GM19023 (cell line): ENCODE measurements at regions not wholly inside any gene's neighbourhood (a gene's known extent, or its start where the extent isn't known, plus 50 kb on each side); places are given as distances from the start of the nearest gene placed in this dataset.

Experiments
- ATAC-seq: cut with Tn5 transposase; IDR thresholded peaks from one replicate; pipeline ENCODE4 v1.9.1; 2021; ENCODE audit warnings: mild to moderate bottlenecking, moderate library complexity; ENCODE audit not compliant: unreplicated experiment

DNA sequence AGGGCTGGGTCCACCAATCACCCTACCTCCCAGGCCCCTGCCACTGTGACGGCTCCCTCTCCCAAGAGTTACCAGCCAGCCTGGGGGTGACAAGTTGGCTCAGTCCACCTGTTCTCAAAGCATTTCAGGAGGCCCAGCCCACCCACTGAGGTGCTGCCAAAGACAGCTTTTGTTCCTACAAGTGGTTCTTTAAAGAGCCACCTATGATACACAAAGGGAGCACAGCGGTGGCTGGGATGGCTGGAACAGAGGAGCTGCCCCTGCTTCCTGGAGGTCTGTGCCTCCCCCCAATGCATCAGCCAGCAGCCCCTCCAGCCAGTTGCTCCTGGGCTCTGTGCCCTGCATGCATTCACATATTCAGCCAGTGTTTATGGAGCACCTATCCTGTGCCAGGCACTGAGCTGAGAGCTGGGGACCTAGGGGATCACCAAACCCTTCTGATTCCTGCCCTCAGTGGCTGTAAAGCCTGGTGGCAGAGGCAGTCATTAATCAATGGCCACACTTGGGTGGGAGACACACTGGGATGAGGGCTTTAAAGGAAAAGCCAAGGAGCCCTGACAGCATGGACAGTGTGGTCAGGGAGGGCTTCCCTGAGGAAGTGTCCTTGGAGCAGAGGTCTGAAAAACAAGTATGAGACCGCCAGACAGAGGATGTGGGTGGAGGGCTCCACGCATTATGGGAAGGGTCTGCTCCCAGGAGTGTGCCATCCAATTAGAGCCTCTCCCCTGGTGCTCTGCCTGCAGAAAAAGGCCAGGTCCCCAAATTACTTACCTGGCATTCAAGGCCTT is 107.1 kb upstream of the LINGO1 start:
- ATAC-seq: no peak

DNA sequence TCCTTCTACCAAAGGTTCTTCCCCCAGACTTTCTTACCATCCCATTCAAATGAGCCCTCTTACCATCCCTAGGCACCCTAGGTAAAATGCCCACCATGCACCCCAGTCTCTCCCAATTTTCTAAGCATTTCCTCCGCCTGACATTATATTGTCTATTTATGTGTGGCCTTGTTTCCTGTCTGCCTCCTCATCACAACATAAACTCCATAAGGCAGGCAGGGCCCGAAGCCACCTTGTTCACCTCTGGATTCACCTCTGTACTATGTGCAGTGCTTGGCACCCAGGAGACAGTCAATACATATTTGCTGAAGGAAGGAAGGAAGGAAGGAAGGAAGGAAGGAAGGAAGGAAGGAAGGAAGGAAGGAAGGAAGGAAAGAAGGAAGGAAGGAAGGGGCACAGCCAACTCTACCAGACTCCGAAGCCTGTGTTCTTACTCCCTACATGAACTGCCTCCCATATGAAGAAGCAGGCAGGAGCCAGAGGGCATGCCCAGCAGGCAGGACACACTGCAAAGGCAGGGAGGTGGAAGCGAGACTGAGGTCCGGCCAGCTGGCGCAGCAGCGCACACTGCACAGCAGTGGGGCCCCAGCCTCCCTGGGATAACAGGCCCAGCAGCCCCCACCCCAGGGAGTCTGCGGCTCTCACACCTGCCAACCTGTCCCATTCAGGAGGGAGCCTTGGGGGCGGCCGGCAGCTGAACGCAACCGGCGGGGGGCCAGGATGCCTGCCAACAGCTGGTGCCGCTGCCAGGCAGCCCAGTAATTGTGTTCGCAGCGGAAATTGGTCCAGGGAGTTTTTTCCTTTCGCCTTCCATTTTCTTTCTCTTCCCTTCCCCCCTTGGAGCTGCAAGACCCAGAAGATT is 106.0 kb upstream of the LINGO1 start:
- no peak for ATAC-seq

DNA sequence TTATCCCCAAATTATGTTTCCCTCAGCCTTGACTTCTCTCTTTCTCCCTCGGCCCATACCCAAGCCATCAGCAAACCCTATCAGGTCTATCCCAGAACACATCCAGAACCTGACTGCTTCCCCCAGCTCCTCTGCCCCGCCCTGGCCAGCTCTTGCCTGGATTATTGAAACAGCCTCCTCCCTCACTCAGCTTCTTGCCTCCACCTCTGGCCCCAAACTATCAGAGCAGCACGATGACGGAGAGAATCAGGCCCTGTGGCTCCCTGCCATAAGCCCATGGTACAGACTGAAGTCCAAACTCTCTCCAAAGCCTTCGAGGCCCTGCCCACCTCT is 105.3 kb upstream of the LINGO1 start:
- ATAC-seq: no peak

DNA sequence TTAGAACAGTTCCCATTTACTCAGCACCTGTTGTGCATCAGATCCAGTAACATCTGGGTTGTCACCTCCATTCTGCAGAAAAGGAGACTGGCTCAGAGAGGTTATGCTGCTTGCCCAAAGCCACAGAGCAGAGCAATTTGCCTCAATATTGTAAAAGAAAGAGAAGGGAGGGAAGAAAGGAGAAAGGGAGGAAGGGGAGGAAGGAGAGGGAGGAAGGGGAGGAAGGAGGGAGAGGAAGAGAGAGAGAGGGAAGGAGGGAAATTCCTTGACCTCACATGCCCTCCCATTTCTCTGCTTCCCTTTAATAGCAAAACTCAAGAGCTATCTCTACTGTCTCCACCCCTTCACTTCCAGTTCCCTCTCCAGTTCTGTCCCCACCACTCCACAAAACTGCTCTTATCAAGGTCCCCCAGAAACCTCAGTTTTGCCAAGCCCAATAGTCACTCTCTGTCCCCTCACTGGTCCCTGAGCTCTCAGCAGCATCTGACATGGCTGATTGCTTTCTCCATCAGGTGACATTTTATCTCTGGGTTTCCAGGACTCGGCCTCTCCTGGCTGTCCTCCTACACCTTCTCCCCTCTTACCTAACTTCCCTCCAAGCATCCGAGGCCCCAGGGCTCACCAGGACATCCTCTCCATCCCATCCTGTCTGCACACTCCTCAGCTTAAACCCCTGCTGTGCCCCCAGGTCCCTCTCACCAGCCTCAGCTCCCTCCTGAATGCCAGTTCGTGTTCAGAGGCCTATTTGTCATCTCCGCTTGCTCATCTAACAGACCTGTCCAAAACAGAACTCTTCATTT is 104.7 kb upstream of the LINGO1 start:
- no peak for ATAC-seq

DNA sequence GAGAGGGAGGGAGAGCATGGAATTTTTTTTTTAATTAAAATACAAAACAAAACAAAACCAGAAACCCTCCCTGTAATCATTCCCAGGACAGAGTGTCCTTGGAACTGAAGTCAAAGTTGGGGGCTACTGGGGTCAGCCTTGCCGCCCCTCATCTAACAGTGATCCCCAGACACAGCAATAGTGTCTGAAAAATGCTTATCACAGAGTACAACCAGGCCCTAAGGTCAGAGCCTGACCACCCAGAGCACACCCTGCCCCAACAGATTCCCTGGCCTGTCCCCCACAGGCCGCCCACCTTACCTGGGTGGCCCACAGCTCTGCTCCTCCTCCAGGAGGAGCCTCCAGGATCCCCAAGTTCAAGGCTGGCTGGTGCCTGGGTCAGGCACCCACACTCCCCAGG is 101.6 kb upstream of the LINGO1 start:
- no peak for ATAC-seq

DNA sequence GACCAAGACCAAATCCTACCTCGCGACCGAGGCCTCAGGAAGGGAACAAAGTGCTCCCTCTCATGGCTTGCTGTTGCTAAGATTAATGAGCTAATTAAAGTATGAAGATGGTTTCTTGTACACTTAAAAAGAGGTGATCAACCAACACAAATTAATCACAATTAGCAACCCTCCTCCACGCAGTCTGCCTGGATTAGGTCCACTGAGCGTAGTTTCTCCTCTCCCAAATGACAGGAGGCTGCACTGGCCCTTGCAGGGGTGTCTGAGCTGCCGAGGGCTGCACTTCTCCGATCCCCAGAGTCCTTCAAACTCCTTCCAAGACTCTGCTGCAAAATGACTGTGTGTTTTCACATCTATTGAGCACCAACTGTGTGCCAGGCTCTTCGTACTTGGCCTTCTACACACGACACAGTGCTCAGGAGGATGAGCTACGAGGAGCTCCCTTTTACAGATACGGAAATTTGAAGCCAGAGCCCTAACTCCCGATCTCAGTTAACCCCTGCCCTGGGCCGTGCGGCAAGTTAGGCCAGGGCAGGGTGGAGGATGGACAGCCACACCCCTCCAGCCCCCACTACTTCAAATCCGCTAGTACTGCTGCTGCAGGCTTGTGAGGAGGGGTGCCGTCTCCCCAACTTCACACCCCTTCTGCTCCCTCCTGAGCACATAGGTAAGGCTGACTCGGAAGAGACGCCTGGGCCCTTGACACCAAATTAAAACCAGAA is 101.0 kb upstream of the LINGO1 start:
- no peak for ATAC-seq

DNA sequence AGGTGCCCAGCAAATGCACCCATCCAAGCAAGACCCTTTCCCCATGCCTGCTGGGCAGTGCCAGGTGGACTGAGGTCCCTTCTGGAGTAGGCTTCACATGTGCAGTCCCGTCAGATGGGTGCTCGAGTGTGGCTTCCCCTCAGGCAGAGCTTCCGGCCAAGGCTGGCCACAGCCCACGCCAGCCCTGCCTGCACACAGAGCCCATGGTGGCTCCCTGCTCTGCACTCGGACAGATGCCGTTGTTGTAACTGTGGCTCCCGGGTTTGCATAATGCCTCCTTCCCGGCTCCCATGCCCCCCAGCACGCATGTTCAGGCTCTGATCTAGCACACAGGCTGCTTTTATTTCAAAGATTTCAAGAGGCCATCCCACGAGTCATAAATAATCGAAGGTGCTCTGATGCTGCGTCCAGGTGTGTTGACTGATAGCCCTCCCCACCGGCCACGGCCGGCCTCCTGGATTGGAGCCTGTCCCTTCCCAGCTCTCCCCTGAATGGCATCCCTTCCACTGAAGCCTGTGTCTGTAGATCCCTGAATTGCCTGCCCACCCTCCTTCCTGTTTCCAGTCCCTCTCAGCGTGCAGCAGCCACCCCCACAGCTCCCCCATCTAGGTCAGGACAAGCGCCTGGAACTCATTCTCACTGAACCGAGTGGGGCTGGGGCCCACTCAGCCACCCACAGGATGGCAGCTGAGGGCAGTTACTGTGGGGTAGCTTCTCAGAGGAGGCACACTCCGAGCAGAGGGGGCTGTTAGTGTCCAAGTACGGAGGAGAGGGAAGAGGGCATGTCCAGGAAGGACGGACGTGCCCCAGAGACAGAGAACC is 100.0 kb upstream of the LINGO1 start:
- ATAC-seq: no peak

DNA sequence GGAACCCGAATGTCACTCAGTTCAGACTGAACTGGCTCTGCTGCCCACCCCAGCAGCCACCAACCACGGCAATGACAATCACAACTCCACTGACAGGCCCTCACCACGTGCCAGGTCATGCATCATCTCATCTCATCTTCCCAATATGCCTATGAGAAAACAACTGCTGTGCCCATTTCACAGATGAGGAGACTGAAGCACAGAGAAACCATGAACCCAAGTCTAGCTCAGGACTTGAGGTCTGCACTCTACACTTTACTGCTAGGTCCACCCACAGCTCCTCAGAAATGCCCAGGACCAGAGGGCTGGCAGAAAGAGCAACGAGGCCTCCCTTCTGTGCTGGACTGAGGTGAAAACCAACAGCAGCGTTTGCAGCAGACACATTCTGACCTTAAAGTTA is 99.2 kb upstream of the LINGO1 start:
- ATAC-seq: no peak

DNA sequence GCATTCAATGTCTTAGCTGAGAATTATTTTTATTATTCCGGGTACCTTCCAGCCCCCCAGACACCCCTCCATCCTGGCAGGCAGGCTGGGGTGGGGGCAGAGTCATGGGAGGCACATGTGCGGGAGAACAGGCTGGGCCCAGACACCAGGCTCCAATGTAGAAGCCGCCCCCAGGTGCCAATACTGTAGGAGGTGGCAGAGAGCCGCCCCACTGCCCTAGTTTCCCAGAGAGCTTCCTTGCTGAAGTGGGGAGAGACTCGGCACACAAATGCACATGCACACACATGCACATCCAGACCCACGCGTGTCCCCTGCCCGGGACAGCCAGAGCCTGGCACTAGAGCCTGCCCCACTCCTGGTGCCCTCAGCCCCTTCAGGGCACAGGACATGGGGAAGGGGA is 98.4 kb upstream of the LINGO1 start:
- no peak for ATAC-seq

DNA sequence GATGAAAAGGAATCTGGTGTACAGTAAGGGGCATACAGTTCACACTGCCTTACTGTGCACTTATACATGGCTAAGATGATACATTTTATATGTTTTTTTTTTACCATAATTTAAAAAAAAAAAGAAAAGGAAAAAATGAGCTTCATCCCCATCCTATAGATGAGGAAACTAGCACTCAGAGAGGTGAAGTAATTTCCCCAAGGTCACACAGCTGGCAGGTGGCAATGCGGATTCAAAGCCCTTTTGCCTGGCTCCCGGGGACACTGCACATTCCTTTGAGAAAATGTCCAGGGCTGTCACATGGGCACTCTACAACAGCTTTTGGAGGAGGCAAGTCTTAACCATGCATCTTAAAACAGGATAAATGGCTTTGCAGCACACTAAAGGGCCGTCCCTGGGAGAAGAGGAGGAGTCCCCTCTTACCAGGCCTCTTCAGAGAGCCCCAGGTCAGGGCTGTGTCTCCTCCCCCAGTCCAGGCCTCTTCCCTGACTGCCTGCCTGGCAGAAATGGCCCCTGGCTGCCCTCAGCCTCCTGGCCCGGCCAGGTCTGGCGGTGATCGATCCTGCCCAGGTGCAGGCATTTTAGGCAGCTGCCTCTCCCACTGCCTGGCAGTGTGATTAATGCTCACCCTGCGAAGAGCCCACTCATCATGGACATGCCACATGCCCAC is 95.1 kb upstream of the LINGO1 start:
- no peak for ATAC-seq

DNA sequence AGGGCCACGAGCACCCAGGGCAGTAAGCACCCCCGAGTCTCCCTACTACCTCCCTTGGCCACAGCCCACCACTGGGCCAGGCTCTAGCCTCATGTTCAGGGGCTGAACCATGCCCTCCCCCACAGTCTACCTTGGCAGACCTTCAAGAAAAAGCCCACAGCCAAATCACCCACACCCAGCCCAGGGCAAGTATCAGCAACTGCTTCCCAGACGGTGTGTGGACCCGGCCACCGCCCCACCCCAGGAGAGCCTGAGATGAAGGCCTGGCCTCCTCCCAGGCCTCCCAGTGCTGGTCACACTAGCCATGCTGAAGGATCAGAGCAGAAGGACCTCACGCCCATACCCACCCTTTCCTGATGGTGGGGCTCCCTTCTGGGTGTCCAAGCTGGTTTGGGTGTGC is 92.0 kb upstream of the LINGO1 start:
- no peak for ATAC-seq

DNA sequence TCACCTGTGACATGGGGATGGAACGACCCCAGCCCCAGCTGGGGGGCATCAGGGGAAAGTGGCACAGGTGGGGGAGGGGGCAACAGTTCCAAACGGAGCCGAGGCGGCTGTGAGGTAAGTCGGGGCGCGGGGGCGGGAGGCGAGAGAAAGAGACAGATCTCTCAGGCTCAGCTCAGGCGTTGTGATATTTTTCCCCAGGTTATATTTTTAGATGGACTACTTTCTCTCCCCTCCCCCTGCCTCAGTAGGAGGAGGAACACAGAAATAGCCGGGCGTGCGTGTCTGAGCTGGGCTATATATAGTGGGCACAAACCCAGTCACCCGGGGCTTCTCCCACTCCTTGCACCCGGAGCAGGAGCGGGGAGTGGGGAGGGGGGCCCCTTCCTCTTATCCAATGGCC is 91.0 kb upstream of the LINGO1 start:
- no peak for ATAC-seq

DNA sequence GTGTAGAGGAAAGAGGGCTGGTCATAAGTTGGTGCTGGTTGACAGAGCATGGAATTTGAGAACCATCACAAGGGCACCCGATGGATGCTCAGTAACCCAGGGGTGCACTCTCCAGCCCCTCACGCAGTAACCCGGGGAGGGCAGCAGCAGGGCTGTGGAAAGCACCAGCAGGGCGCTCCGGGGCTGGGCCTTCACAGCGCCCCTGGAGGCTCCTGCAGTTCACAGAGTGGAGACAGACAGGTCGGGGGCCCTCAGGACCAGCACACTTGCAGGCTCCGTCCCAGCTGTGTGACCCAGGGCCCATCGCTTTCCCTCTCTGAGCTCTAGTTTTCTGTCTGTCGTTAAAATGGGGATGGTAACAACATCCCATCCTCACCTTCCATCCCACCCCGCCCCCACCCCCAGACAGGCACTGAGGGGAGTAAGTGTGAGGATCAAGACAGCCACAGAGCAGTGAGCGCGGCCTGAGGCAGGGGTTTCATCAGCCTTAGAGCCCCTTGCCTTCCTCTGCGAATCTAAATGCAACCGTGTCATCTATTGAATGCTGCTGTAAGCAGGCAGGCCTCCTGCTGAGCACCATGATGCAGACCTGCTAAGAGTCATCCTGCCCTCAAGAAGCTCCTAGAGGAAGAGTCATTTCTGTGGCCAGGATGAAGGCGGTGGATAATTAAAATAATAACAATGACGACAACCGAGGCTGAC is 90.2 kb upstream of the LINGO1 start:
- ATAC-seq: no peak

DNA sequence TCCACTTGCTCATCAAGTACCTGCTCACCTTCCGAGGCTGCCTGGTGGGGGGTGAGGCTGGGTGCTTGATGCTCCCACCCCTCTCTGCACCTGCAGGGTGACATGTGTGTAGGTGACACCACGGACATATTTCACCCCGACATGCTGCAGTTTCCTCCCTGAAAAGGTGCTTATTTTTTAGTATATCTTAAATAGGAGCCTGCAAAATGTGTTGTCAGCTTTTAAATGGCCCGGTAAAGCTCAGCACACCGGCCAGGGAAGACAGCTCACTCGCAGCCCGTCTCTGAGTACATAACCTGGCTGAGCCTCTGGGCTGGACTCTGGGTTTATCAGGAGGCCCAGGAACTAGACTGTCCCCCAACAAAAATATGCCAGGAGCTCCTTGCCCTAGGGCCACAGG is 89.3 kb upstream of the LINGO1 start:
- ATAC-seq: no peak

DNA sequence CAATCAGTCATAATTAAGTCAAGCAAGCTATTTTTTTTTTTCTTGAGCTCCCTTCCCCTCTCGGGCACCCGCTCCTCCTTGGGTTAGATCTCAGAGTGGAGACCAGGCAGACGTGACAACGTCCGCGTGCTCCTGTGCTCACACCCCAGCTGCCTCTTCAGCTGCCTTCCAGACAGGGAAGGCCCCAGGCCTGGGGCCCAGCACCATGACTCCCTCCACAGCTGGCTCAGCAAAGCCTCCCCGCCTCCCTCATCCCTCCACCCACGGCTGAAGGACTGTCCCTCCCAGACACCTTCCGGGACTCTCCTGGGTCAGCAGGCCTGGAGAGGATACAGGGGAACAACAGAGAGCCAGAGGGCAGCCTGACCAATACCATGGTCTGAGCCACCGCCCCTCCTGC is 87.9 kb upstream of the LINGO1 start:
- ATAC-seq: no peak

DNA sequence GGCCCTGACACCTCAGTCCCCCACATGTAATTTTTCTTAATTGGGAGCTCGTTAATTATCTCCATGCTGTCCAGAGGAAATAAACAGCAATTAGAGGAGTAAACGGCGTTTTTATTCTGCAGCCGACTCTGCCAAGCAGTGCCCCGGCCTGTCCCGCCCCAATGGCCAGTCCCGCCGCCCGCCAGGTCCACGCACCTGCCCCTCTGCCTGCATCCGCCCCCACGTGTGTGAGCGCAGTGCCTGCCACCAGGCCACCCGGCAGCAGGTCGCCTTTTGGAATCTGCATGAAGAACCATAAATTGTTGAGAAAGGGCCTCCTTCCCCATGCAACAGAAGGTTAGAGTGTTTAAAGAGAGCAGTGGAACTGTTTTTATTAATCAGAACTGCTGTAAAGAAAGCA is 87.5 kb upstream of the LINGO1 start:
- no peak for ATAC-seq

DNA sequence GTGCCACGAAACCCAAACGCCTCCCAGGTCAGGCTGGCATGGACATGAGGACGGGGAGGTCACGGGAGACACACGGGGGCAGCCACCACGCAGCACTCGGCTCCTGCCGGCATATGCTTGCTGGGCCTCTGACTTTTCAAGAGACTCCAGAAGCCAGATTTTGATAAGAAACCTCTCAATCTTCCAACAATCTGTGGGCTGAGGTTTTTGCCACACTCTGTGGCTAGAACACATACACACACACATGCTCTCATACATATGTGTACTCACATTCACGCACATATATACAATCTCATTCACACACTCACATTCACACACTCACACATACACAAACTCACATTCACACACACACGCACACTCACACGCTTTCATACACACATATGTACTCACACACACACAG is 86.7 kb upstream of the LINGO1 start:
- no peak for ATAC-seq

DNA sequence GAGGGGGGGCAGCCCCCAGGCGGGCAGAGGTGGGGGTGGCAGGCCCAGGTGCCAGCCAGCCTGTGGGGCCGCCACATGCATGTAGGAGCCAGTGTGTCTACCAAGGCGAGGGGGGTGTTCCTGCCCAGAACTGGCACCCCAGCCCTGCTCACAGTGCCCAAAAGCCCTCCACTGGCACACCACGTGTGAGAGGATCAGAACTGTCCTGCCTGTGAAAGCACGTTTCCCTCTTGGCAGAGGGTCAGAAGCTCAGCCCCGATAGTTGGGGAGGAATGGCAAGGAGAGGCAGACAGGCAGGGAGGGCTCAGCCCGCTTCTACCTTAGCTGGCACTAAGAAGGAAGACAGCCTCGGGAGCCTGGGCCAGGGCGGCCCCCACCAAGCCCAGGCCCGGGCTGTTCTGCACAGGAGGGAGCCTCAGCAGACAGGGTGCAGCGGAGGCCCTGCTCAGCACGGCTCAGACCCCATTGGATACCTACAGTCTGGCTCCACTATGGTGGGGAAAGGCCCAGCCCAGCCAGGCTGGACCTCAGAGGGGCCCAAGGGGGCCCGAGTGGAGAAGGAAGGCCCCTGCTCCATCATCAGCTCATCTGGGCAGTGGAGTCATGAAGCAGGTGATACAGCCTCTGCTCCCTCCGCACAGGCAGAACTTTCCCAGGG is 84.8 kb upstream of the LINGO1 start:
- no peak for ATAC-seq
